ENCODE measurements at regions not wholly inside any gene's neighbourhood (a gene's known extent, or its start where the extent isn't known, plus 50 kb on each side); places are given as distances from the start of the nearest gene placed in this dataset.

DNA sequence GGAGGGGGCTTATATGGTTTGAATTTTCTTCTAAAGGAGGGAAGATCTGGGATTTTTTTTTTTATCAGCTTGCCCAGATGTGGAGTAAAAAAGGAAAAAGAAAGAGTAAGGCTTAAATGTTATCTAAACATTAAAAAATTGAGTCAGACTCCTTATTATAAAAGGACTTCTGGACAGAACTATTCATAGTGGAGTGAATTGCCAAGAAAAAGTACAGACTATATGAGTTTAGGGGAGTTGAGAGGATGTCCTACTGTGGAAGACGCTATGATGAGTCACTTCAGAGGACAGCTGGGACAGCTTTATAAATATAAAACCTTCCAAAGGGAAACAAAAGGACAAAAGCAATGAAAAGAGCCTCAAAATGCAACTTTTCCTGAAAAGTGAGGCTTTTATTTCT is 73.0 kb downstream of the TFPI2 start:
- TF ChIP-seq, protein P1, sequence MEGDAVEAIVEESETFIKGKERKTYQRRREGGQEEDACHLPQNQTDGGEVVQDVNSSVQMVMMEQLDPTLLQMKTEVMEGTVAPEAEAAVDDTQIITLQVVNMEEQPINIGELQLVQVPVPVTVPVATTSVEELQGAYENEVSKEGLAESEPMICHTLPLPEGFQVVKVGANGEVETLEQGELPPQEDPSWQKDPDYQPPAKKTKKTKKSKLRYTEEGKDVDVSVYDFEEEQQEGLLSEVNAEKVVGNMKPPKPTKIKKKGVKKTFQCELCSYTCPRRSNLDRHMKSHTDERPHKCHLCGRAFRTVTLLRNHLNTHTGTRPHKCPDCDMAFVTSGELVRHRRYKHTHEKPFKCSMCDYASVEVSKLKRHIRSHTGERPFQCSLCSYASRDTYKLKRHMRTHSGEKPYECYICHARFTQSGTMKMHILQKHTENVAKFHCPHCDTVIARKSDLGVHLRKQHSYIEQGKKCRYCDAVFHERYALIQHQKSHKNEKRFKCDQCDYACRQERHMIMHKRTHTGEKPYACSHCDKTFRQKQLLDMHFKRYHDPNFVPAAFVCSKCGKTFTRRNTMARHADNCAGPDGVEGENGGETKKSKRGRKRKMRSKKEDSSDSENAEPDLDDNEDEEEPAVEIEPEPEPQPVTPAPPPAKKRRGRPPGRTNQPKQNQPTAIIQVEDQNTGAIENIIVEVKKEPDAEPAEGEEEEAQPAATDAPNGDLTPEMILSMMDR (IDR thresholded peaks at IDR 0.05), result no peak
- no peak for TF ChIP-seq ZFX (IDR thresholded peaks at IDR 0.05; ENCODE audit: borderline replicate concordance)

All from 22Rv1 (cell line).